ENCODE measurements at regions not wholly inside any gene's neighbourhood (a gene's known extent, or its start where the extent isn't known, plus 50 kb on each side); places are given as distances from the start of the nearest gene placed in this dataset.

DNA sequence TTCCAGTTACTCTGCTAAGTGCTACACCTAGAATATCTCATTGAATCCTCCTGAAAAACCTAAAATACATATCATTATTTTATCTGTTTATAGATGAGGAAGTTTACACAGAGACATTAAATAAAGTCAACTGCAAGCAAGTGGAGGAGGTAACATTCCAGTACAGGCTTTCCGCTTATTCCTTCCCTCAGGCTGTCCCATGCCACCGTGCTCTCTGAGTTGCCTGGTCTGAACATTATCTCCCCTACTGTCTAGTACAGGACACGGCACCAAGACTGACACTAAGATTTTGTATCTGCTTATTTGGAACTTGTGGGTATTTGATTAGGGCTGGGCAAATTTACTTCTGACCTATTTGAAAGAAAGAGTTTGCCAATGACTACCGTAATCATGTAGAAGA, 172.4 kb upstream of the STK32A start:
- no peak for DNase-seq (ENCODE audit: low read depth, low spot score)
- no peak overlapping the region for H2AFZ ChIP-seq (ENCODE audit: control insufficient read depth, low read length)
- no peak overlapping the region for H3K4me2 ChIP-seq (ENCODE audit: control insufficient read depth, extremely low read depth, insufficient read depth, low read depth, low read length)
- H3K79me2 ChIP-seq (ENCODE audit: control insufficient read depth, insufficient read depth, low read length), result no peaks in the 10 kb centered on the region
- H3K4me1 ChIP-seq (ENCODE audit: control insufficient read depth, extremely low read depth, insufficient read depth, low read length), result no peaks in the 10 kb centered on the region
- no peaks in the 10 kb centered on the region for H4K20me1 ChIP-seq (ENCODE audit: control insufficient read depth, extremely low read depth, insufficient read depth, low read length)
- no peak overlapping the region for H3K9ac ChIP-seq (ENCODE audit: control insufficient read depth, extremely low read depth, insufficient read depth, low read length)
- H3K9me3 ChIP-seq (ENCODE audit: control insufficient read depth, low read depth, low read length), result no peaks in the 10 kb centered on the region
- TF ChIP-seq, protein P1, sequence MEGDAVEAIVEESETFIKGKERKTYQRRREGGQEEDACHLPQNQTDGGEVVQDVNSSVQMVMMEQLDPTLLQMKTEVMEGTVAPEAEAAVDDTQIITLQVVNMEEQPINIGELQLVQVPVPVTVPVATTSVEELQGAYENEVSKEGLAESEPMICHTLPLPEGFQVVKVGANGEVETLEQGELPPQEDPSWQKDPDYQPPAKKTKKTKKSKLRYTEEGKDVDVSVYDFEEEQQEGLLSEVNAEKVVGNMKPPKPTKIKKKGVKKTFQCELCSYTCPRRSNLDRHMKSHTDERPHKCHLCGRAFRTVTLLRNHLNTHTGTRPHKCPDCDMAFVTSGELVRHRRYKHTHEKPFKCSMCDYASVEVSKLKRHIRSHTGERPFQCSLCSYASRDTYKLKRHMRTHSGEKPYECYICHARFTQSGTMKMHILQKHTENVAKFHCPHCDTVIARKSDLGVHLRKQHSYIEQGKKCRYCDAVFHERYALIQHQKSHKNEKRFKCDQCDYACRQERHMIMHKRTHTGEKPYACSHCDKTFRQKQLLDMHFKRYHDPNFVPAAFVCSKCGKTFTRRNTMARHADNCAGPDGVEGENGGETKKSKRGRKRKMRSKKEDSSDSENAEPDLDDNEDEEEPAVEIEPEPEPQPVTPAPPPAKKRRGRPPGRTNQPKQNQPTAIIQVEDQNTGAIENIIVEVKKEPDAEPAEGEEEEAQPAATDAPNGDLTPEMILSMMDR (optimal IDR thresholded peaks at IDR 0.05 in 1 of 3, IDR thresholded peaks at IDR 0.05 in 1 of 3, conservative IDR thresholded peaks at IDR 0.05 in 1 of 3; ENCODE audit: extremely low read depth in 1 of 3, insufficient read depth in 2 of 3, low read length in 3 of 3), result no peak
- TF ChIP-seq EZH2 (IDR thresholded peaks at IDR 0.05; ENCODE audit: low read length), result no peak
- H3K27me3 ChIP-seq (ENCODE audit: control insufficient read depth, extremely low read depth, insufficient read depth, low read length), result no peaks in the 10 kb centered on the region
- FAIRE-seq, result no peak
- no peaks in the 10 kb centered on the region for H3K9me1 ChIP-seq (ENCODE audit: control insufficient read depth, extremely low read depth, insufficient read depth, low read length)
- no peaks in the 10 kb centered on the region for H3K36me3 ChIP-seq (ENCODE audit: control insufficient read depth in 2 of 2, extremely low read depth in 1 of 2, insufficient read depth in 2 of 2, low read length in 2 of 2)
- dilution Hi-C loops (cut with MboI; ENCODE audit: extremely low pct_ligation_motif_present, low sequenced_read_pairs), result no loop called here
- no peak overlapping the region for H3K27ac ChIP-seq (ENCODE audit: control insufficient read depth, insufficient read depth, low read length)
- H3K4me3 ChIP-seq (ENCODE audit: control insufficient read depth in 2 of 3, extremely low read depth in 1 of 3, insufficient read depth in 2 of 3, low read depth in 1 of 3, low read length in 3 of 3), result no peak overlapping the region

DNA sequence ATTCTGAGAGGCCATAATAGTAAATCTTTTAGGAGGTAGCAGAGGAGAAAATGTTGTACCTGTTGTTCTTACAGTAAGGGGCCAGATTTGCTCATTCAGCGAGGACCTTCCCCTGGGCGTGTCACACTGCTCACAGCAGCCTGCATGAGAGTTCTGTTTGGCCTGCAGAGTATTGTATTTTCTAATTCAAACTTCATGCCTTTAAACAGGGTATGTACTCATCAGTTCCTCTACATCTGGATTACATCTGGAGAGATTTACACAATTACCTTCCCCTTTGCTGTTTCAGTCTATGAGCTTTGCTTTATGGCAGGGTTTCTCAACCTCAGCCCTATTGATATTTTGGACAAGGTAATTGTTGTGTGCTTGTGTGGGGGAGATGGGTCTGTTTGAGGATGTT, 170.9 kb upstream of the STK32A start:
- no peak for FAIRE-seq
- dilution Hi-C loops (cut with MboI; ENCODE audit: extremely low pct_ligation_motif_present, low sequenced_read_pairs), result no loop called here
- DNase-seq (ENCODE audit: low read depth, low spot score), result no peak
- no peak overlapping the region for H2AFZ ChIP-seq (ENCODE audit: control insufficient read depth, low read length)
- H3K27ac ChIP-seq (ENCODE audit: control insufficient read depth, insufficient read depth, low read length), result no peak overlapping the region
- TF ChIP-seq, protein P1 (optimal IDR thresholded peaks at IDR 0.05 in 1 of 3, IDR thresholded peaks at IDR 0.05 in 1 of 3, conservative IDR thresholded peaks at IDR 0.05 in 1 of 3; ENCODE audit: extremely low read depth in 1 of 3, insufficient read depth in 2 of 3, low read length in 3 of 3), result no peak
- no peak for TF ChIP-seq EZH2 (IDR thresholded peaks at IDR 0.05; ENCODE audit: low read length)
- H3K27me3 ChIP-seq (ENCODE audit: control insufficient read depth, extremely low read depth, insufficient read depth, low read length), result no peaks in the 10 kb centered on the region
- H3K9ac ChIP-seq (ENCODE audit: control insufficient read depth, extremely low read depth, insufficient read depth, low read length), result no peak overlapping the region
- no peaks in the 10 kb centered on the region for H4K20me1 ChIP-seq (ENCODE audit: control insufficient read depth, extremely low read depth, insufficient read depth, low read length)
- H3K4me1 ChIP-seq (ENCODE audit: control insufficient read depth, extremely low read depth, insufficient read depth, low read length), result no peaks in the 10 kb centered on the region
- H3K79me2 ChIP-seq (ENCODE audit: control insufficient read depth, insufficient read depth, low read length), result no peaks in the 10 kb centered on the region
- no peak overlapping the region for H3K4me3 ChIP-seq (ENCODE audit: control insufficient read depth in 2 of 3, extremely low read depth in 1 of 3, insufficient read depth in 2 of 3, low read depth in 1 of 3, low read length in 3 of 3)
- no peaks in the 10 kb centered on the region for H3K36me3 ChIP-seq (ENCODE audit: control insufficient read depth in 2 of 2, extremely low read depth in 1 of 2, insufficient read depth in 2 of 2, low read length in 2 of 2)
- H3K9me3 ChIP-seq (ENCODE audit: control insufficient read depth, low read depth, low read length), result no peaks in the 10 kb centered on the region
- H3K4me2 ChIP-seq (ENCODE audit: control insufficient read depth, extremely low read depth, insufficient read depth, low read depth, low read length), result no peak overlapping the region
- no peaks in the 10 kb centered on the region for H3K9me1 ChIP-seq (ENCODE audit: control insufficient read depth, extremely low read depth, insufficient read depth, low read length)
